ENCODE measurements at regions not wholly inside any gene's neighbourhood (a gene's known extent, or its start where the extent isn't known, plus 50 kb on each side); places are given as distances from the start of the nearest gene placed in this dataset.

DNA sequence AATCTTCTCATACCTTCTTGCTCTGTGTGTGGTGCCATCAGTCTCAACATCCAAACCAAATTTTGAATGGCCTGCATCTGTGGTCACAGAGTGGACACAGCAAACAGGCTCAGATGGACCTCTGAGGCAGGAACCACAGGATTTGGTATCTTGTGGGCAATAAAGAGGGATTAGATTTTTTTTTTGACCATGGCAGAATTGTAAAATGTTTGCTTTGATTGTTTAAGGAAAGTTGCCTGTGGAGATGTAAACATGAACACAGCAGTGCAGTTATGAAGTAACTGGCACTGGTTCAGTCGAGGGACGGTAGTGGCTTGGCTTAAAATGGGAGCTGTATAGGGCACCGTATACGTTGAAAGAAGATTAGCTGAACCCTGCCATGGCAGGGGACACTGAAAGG lies 464.7 kb downstream of the SH2D4B start (continued):
- TF ChIP-seq, protein P1, sequence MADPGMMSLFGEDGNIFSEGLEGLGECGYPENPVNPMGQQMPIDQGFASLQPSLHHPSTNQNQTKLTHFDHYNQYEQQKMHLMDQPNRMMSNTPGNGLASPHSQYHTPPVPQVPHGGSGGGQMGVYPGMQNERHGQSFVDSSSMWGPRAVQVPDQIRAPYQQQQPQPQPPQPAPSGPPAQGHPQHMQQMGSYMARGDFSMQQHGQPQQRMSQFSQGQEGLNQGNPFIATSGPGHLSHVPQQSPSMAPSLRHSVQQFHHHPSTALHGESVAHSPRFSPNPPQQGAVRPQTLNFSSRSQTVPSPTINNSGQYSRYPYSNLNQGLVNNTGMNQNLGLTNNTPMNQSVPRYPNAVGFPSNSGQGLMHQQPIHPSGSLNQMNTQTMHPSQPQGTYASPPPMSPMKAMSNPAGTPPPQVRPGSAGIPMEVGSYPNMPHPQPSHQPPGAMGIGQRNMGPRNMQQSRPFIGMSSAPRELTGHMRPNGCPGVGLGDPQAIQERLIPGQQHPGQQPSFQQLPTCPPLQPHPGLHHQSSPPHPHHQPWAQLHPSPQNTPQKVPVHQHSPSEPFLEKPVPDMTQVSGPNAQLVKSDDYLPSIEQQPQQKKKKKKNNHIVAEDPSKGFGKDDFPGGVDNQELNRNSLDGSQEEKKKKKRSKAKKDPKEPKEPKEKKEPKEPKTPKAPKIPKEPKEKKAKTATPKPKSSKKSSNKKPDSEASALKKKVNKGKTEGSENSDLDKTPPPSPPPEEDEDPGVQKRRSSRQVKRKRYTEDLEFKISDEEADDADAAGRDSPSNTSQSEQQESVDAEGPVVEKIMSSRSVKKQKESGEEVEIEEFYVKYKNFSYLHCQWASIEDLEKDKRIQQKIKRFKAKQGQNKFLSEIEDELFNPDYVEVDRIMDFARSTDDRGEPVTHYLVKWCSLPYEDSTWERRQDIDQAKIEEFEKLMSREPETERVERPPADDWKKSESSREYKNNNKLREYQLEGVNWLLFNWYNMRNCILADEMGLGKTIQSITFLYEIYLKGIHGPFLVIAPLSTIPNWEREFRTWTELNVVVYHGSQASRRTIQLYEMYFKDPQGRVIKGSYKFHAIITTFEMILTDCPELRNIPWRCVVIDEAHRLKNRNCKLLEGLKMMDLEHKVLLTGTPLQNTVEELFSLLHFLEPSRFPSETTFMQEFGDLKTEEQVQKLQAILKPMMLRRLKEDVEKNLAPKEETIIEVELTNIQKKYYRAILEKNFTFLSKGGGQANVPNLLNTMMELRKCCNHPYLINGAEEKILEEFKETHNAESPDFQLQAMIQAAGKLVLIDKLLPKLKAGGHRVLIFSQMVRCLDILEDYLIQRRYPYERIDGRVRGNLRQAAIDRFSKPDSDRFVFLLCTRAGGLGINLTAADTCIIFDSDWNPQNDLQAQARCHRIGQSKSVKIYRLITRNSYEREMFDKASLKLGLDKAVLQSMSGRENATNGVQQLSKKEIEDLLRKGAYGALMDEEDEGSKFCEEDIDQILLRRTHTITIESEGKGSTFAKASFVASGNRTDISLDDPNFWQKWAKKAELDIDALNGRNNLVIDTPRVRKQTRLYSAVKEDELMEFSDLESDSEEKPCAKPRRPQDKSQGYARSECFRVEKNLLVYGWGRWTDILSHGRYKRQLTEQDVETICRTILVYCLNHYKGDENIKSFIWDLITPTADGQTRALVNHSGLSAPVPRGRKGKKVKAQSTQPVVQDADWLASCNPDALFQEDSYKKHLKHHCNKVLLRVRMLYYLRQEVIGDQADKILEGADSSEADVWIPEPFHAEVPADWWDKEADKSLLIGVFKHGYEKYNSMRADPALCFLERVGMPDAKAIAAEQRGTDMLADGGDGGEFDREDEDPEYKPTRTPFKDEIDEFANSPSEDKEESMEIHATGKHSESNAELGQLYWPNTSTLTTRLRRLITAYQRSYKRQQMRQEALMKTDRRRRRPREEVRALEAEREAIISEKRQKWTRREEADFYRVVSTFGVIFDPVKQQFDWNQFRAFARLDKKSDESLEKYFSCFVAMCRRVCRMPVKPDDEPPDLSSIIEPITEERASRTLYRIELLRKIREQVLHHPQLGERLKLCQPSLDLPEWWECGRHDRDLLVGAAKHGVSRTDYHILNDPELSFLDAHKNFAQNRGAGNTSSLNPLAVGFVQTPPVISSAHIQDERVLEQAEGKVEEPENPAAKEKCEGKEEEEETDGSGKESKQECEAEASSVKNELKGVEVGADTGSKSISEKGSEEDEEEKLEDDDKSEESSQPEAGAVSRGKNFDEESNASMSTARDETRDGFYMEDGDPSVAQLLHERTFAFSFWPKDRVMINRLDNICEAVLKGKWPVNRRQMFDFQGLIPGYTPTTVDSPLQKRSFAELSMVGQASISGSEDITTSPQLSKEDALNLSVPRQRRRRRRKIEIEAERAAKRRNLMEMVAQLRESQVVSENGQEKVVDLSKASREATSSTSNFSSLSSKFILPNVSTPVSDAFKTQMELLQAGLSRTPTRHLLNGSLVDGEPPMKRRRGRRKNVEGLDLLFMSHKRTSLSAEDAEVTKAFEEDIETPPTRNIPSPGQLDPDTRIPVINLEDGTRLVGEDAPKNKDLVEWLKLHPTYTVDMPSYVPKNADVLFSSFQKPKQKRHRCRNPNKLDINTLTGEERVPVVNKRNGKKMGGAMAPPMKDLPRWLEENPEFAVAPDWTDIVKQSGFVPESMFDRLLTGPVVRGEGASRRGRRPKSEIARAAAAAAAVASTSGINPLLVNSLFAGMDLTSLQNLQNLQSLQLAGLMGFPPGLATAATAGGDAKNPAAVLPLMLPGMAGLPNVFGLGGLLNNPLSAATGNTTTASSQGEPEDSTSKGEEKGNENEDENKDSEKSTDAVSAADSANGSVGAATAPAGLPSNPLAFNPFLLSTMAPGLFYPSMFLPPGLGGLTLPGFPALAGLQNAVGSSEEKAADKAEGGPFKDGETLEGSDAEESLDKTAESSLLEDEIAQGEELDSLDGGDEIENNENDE (IDR thresholded peaks at IDR 0.05; ENCODE audit: insufficient replicate concordance, low read length) = no peak
- no peak for TF ChIP-seq NRF1 (IDR thresholded peaks at IDR 0.05; ENCODE audit: low read depth, low read length)
- TF ChIP-seq CBX8 (IDR thresholded peaks at IDR 0.05; ENCODE audit: borderline replicate concordance, low read depth, low read length) = no peak
- TF ChIP-seq TEAD4 (IDR thresholded peaks at IDR 0.05; ENCODE audit: low read depth, low read length) = no peak
- TF ChIP-seq, protein P2, sequence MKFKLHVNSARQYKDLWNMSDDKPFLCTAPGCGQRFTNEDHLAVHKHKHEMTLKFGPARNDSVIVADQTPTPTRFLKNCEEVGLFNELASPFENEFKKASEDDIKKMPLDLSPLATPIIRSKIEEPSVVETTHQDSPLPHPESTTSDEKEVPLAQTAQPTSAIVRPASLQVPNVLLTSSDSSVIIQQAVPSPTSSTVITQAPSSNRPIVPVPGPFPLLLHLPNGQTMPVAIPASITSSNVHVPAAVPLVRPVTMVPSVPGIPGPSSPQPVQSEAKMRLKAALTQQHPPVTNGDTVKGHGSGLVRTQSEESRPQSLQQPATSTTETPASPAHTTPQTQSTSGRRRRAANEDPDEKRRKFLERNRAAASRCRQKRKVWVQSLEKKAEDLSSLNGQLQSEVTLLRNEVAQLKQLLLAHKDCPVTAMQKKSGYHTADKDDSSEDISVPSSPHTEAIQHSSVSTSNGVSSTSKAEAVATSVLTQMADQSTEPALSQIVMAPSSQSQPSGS (IDR thresholded peaks at IDR 0.05; ENCODE audit: low read length) = no peak
- no peak for TF ChIP-seq SIN3A (conservative IDR thresholded peaks at IDR 0.05 in 1 of 2, IDR thresholded peaks at IDR 0.05 in 1 of 2; ENCODE audit: low read depth in 1 of 2, low read length in 2 of 2)
- TF ChIP-seq, protein P3, sequence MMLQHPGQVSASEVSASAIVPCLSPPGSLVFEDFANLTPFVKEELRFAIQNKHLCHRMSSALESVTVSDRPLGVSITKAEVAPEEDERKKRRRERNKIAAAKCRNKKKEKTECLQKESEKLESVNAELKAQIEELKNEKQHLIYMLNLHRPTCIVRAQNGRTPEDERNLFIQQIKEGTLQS (IDR thresholded peaks at IDR 0.05; ENCODE audit: insufficient read depth, low read depth, low read length) = no peak
